Peyer's patch (tissue), 4 donors: ENCODE measurements at regions not wholly inside any gene's neighbourhood (a gene's known extent, or its start where the extent isn't known, plus 50 kb on each side); places are given as distances from the start of the nearest gene placed in this dataset.

Experiments
- CTCF ChIP-seq, 6 experiments: fragments of 450-650 bp in 4 of 6; fragments of 200-600 bp in 2 of 6; sonication (generic) in 1 of 6; IDR thresholded peaks; one replicate each; pipeline ENCODE4 v1.5.1; 2017 to 2019; ENCODE audit warnings: antibody characterized with exemption in 6 of 6, mild to moderate bottlenecking in 3 of 6, moderate library complexity in 1 of 6
- POLR2A ChIP-seq, 2 donors: fragments of 450-650 bp; IDR thresholded peaks; one replicate each; pipeline ENCODE4 v1.5.1; 2017; ENCODE audit warnings: antibody characterized with exemption in 2 of 2, mild to moderate bottlenecking in 2 of 2, moderate library complexity in 2 of 2

- no peak for TF ChIP-seq CTCF (IDR thresholded peaks at IDR 0.05)
- no peak for TF ChIP-seq POLR2A (IDR thresholded peaks at IDR 0.05)
Observed at GRCh38 chr10:52897162-52897561, 124.6 kb upstream of the MBL2 start.
